ENCODE measurements at regions not wholly inside any gene's neighbourhood (a gene's known extent, or its start where the extent isn't known, plus 50 kb on each side); places are given as distances from the start of the nearest gene placed in this dataset.

- peak in 1 of 2 donors; percentile 9 for DNase-seq
Measured at GRCh38 chr9:7982907-7983306, 183.3 kb upstream of the DMAC1 start.

- no peak for DNase-seq
Measured at GRCh38 chr9:7980691-7981289, 181.2 kb upstream of the DMAC1 start.

- DNase-seq, result no peak
Measured at GRCh38 chr9:7980041-7980440, 180.5 kb upstream of the DMAC1 start.

- no peak for DNase-seq
Measured at GRCh38 chr9:7979611-7980010, 180.0 kb upstream of the DMAC1 start.

- DNase-seq, result no peak
Measured at GRCh38 chr9:7977586-7977985, 178.0 kb upstream of the DMAC1 start.

GRCh38 chr9:7976856-7977255 lies 177.3 kb upstream of the DMAC1 start:
- DNase-seq, result no peak

GRCh38 chr9:7976167-7976755 lies 176.7 kb upstream of the DMAC1 start:
- peak; percentile 69 to 80 for DNase-seq

- DNase-seq, result no peak
Measured at GRCh38 chr9:7975336-7975735, 175.8 kb upstream of the DMAC1 start.

- DNase-seq, result peak; percentile 89 to 93
Measured at GRCh38 chr9:7974335-7974960, 174.9 kb upstream of the DMAC1 start.

- no peak for DNase-seq
Measured at GRCh38 chr9:7973123-7973522, 173.5 kb upstream of the DMAC1 start.

- peak in 1 of 2 donors; percentile 50 for DNase-seq
Measured at GRCh38 chr9:7970681-7971330, 171.2 kb upstream of the DMAC1 start.

- no peak for DNase-seq
Measured at GRCh38 chr9:7968687-7969086, 169.1 kb upstream of the DMAC1 start.

- DNase-seq, result no peak
Measured at GRCh38 chr9:7967851-7968250, 168.3 kb upstream of the DMAC1 start.

- peak; percentile 9 to 65 for DNase-seq
Measured at GRCh38 chr9:7967093-7967827, 167.7 kb upstream of the DMAC1 start.

- DNase-seq, result no peak
Measured at GRCh38 chr9:7965063-7965462, 165.5 kb upstream of the DMAC1 start.

- DNase-seq, result no peak
Measured at GRCh38 chr9:7963026-7963425, 163.4 kb upstream of the DMAC1 start.

- DNase-seq, result no peak
Measured at GRCh38 chr9:7961076-7961475, 161.5 kb upstream of the DMAC1 start.

- DNase-seq, result no peak
Measured at GRCh38 chr9:7960320-7961050, 160.9 kb upstream of the DMAC1 start.

GRCh38 chr9:7957803-7958202 lies 158.2 kb upstream of the DMAC1 start:
- no peak for DNase-seq

GRCh38 chr9:7947577-7947976 lies 148.0 kb upstream of the DMAC1 start:
- no peak for DNase-seq

GRCh38 chr9:7946458-7946857 lies 146.9 kb upstream of the DMAC1 start:
- no peak for DNase-seq

- no peak for DNase-seq
Measured at GRCh38 chr9:7944572-7944971, 145.0 kb upstream of the DMAC1 start.
